HepG2 (cell line): ENCODE measurements at regions not wholly inside any gene's neighbourhood (a gene's known extent, or its start where the extent isn't known, plus 50 kb on each side); places are given as distances from the start of the nearest gene placed in this dataset.

Source experiments
- EZH2 ChIP-seq: conservative IDR thresholded peaks from 2 replicates; pipeline ENCODE4 v1.6.1; 2012; ENCODE audit warnings: mild to moderate bottlenecking, low read depth, low read length, moderate library complexity
- KDM1A ChIP-seq: IDR thresholded peaks from 2 replicates; pipeline ENCODE4 v1.6.1; 2016; ENCODE audit warnings: missing compliant biosample characterization
- TBP ChIP-seq: sonication (generic); formaldehyde crosslinking; IDR thresholded peaks from 2 replicates; pipeline ENCODE4 v1.5.0; 2020; ENCODE audit warnings: missing genetic modification reagents
- ZBTB43 ChIP-seq: sonication (generic); formaldehyde crosslinking; conservative IDR thresholded peaks from 2 replicates; pipeline ENCODE4 v1.4.0; 2020; ENCODE audit warnings: missing genetic modification reagents
- ZNF580 ChIP-seq: IDR thresholded peaks from 2 replicates; pipeline ENCODE4 v1.6.1; 2016; ENCODE audit warnings: low read depth, borderline replicate concordance
- ZNF740 ChIP-seq: sonication (generic); formaldehyde crosslinking; IDR thresholded peaks from 2 replicates; pipeline ENCODE4 v1.4.0; 2020; ENCODE audit warnings: missing genetic modification reagents

GRCh38 chrX:34238896-34239295, 106.8 kb upstream of the FAM47A start:
- TF ChIP-seq ZNF740 (CRISPR knock-in tag) = no peak
- no peak for TF ChIP-seq ZNF580
- no peak for TF ChIP-seq KDM1A (CRISPR knock-in tag)
- no peak for TF ChIP-seq ZBTB43
- TF ChIP-seq TBP (CRISPR knock-in tag) = no peak
- TF ChIP-seq EZH2 = no peak
